Panc1 (cell line): ENCODE measurements at regions not wholly inside any gene's neighbourhood (a gene's known extent, or its start where the extent isn't known, plus 50 kb on each side); places are given as distances from the start of the nearest gene placed in this dataset.

Experiments
- ATAC-seq: fragments of 200-7000 bp; cut with Tn5 transposase; 2 replicates; pipeline ENCODE4 v1.9.1; 2020; ENCODE audit warnings: mild to moderate bottlenecking, moderate library complexity
- BruUV-seq: library from RNA; stranded (reverse); fragments of 400-500 nt; replicated peaks from 2 replicates; lab custom pipeline; 2021; lab: Mats Ljungman, UMichigan
- CTCF ChIA-PET: fragments of 300-600 bp; sonication (Branson Sonifier 250); formaldehyde crosslinking; loops from one replicate; lab custom pipeline; 2022; ENCODE audit warnings: antibody characterized with exemption; lab: Charles Lee
- POLR2A ChIA-PET: fragments of 300-600 bp; sonication (Branson Sonifier 250); formaldehyde crosslinking; loops from one replicate; lab custom pipeline; 2022; ENCODE audit warnings: antibody characterized with exemption; lab: Charles Lee
- DNase-seq: peaks from one replicate; pipeline ENCODE4 v3.0.0-alpha.2; 2010; ENCODE audit warnings: low read depth, low spot score
- H3K27ac ChIP-seq: 2 replicates; pipeline ENCODE4 v1.5.1; 2011; ENCODE audit warnings: mild to moderate bottlenecking, low read length, inconsistent platforms
- H3K27me3 ChIP-seq: fragments of 200-500 bp; sonication (Bioruptor generic); 2 replicates; pipeline ENCODE4 v1.6.0; 2014; ENCODE audit warnings: low read length, inconsistent platforms; ENCODE audit not compliant: control insufficient read depth, insufficient read depth
- H3K36me3 ChIP-seq: fragments of 200-500 bp; sonication (Bioruptor generic); 2 replicates; pipeline ENCODE4 v1.5.1; 2014; ENCODE audit warnings: inconsistent platforms, mild to moderate bottlenecking, low read length, moderate library complexity; ENCODE audit not compliant: control insufficient read depth, insufficient read depth
- H3K4me1 ChIP-seq: 2 replicates; pipeline ENCODE4 v1.5.1; 2011; ENCODE audit warnings: inconsistent platforms, mild to moderate bottlenecking, low read length, moderate library complexity; ENCODE audit not compliant: control insufficient read depth, insufficient read depth
- H3K4me3 ChIP-seq, 2 experiments: 2 replicates each; pipeline ENCODE4 v1.5.1; 2011 to 2012; ENCODE audit warnings: low read depth in 2 of 2, low read length in 2 of 2, mild to moderate bottlenecking in 2 of 2, inconsistent platforms in 1 of 2, moderate library complexity in 1 of 2
- H3K9me3 ChIP-seq: fragments of 200-500 bp; sonication (Bioruptor generic); 2 replicates; pipeline ENCODE4 v1.5.1; 2014; ENCODE audit warnings: low read depth, mild to moderate bottlenecking, inconsistent platforms, low read length, moderate library complexity; ENCODE audit not compliant: control insufficient read depth, insufficient read depth
- POLR2AphosphoS5 ChIP-seq: IDR thresholded peaks from 2 replicates; pipeline ENCODE4 v1.6.1; 2012; ENCODE audit warnings: mild to moderate bottlenecking, low read depth, low read length, moderate library complexity
- REST ChIP-seq, 2 experiments: IDR thresholded peaks; 2 replicates each; pipeline ENCODE4 v1.6.1; 2011 to 2012; ENCODE audit warnings: low read depth in 2 of 2, control low read depth in 1 of 2, low read length in 1 of 2, mild to moderate bottlenecking in 1 of 2, moderate library complexity in 1 of 2; ENCODE audit not compliant: insufficient read depth in 1 of 2
- SIN3A ChIP-seq: IDR thresholded peaks from 2 replicates; pipeline ENCODE4 v1.6.1; 2012; ENCODE audit warnings: low read depth, mild to moderate bottlenecking, low read length, moderate library complexity, borderline replicate concordance; ENCODE audit not compliant: insufficient read depth
- TCF7L2 ChIP-seq: IDR thresholded peaks from 2 replicates; pipeline ENCODE4 v1.6.1; 2011; ENCODE audit warnings: mild to moderate bottlenecking, low read depth, low read length, inconsistent platforms
- in situ Hi-C: cut with HindIII; loops from 2 replicates; pipeline ENCODE4 v1.10.0; 2016; ENCODE audit warnings: low sequenced_read_pairs, low pct_unique_long_range_greater_than_20kb
- intact Hi-C: fragments of 100-400 bp; cut with micrococcal nuclease; formaldehyde crosslinking; loops from one replicate; pipeline ENCODE4 v1.10.0; 2022; ENCODE audit not compliant: unreplicated experiment
- TF ChIP-seq, protein P1 (sequence below): fragments of 450-650 bp; IDR thresholded peaks from 2 replicates; pipeline ENCODE4 v1.5.1; 2017; ENCODE audit warnings: mild to moderate bottlenecking

- ATAC-seq: no peak
- CTCF ChIA-PET: no interaction called here
- Histone ChIP-seq H3K4me1 (no peaks in the 10 kb centered on the region), H3K4me3 (no peak overlapping the region), H3K27me3 (no peaks in the 10 kb centered on the region), H3K36me3 (no peaks in the 10 kb centered on the region), H3K9me3 (no peaks in the 10 kb centered on the region), H3K27ac (no peak overlapping the region)
- TF ChIP-seq SIN3A (no peak), TCF7L2 (no peak), REST (IDR thresholded peaks at IDR 0.05; ENCODE audit: insufficient read depth in 1 of 2, low read depth in 2 of 2, low read length in 1 of 2) (no peak), POLR2AphosphoS5 (no peak)
- TF ChIP-seq, protein P1, sequence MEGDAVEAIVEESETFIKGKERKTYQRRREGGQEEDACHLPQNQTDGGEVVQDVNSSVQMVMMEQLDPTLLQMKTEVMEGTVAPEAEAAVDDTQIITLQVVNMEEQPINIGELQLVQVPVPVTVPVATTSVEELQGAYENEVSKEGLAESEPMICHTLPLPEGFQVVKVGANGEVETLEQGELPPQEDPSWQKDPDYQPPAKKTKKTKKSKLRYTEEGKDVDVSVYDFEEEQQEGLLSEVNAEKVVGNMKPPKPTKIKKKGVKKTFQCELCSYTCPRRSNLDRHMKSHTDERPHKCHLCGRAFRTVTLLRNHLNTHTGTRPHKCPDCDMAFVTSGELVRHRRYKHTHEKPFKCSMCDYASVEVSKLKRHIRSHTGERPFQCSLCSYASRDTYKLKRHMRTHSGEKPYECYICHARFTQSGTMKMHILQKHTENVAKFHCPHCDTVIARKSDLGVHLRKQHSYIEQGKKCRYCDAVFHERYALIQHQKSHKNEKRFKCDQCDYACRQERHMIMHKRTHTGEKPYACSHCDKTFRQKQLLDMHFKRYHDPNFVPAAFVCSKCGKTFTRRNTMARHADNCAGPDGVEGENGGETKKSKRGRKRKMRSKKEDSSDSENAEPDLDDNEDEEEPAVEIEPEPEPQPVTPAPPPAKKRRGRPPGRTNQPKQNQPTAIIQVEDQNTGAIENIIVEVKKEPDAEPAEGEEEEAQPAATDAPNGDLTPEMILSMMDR: no peak
- BruUV-seq: no TSS peak
- in situ Hi-C loops: no loop called here
- no peak for DNase-seq
- intact Hi-C loops: no loop called here
- POLR2A ChIA-PET: no interaction called here
Observed at GRCh38 chr16:86964796-86965241, 352.4 kb downstream of the C16orf95 start.

- no peak for DNase-seq
- Histone ChIP-seq H3K4me1 (no peaks in the 10 kb centered on the region), H3K36me3 (no peaks in the 10 kb centered on the region), H3K4me3 (no peak overlapping the region), H3K27ac (no peak overlapping the region), H3K27me3 (no peaks in the 10 kb centered on the region), H3K9me3 (no peaks in the 10 kb centered on the region)
- intact Hi-C loops (no loop called here), in situ Hi-C loops (no loop called here)
- CTCF ChIA-PET: no interaction called here
- ATAC-seq: no peak
- no TSS peak for BruUV-seq
- POLR2A ChIA-PET: no interaction called here
- TF ChIP-seq TCF7L2 (no peak), REST (IDR thresholded peaks at IDR 0.05; ENCODE audit: insufficient read depth in 1 of 2, low read depth in 2 of 2, low read length in 1 of 2) (no peak), SIN3A (no peak), POLR2AphosphoS5 (no peak)
- TF ChIP-seq, protein P1: no peak
Observed at GRCh38 chr16:86965331-86965730, 351.9 kb downstream of the C16orf95 start.
